CD4-positive, alpha-beta T cell (primary cell): ENCODE measurements at regions not wholly inside any gene's neighbourhood (a gene's known extent, or its start where the extent isn't known, plus 50 kb on each side); places are given as distances from the start of the nearest gene placed in this dataset.
A peak's percentile ranks its signal among the peaks of the same experiment; 100 is the strongest.

ENCODE experiments used
- ATAC-seq: fragments of 200-7000 bp; cut with Tn5 transposase; one replicate; pipeline ENCODE4 v1.10.0; 2022; ENCODE audit warnings: mild to moderate bottlenecking; ENCODE audit not compliant: poor library complexity
- CTCF ChIA-PET: fragments of 350-600 bp; sonication (Branson Sonifier 250); formaldehyde crosslinking; loops from one replicate; lab custom pipeline; 2021; ENCODE audit warnings: antibody characterized with exemption, inconsistent platforms; lab: Charles Lee
- POLR2A ChIA-PET: fragments of 350-600 bp; sonication (Branson Sonifier 250); formaldehyde crosslinking; loops from one replicate; lab custom pipeline; 2021; ENCODE audit warnings: antibody characterized with exemption, inconsistent platforms; lab: Charles Lee
- DNase-seq, 14 experiments: peaks; one replicate each; pipeline ENCODE4 v3.0.0-alpha.2; 2013 to 2020; ENCODE audit warnings: mixed read lengths in 2 of 14
- H3K27ac ChIP-seq, 2 donors: one replicate each; pipeline versions ENCODE4 v1.5.1 to v1.7.0; 2013; ENCODE audit warnings: low read length in 2 of 2, low read depth in 1 of 2, mild to moderate bottlenecking in 1 of 2
- H3K27me3 ChIP-seq, 2 experiments: 1 replicate in 1 of 2; 2 replicates in 1 of 2; pipeline versions ENCODE4 v1.6.1 to v1.7.0; 2013; ENCODE audit warnings: low read length in 2 of 2, control low read depth in 1 of 2, mild to moderate bottlenecking in 1 of 2, moderate library complexity in 1 of 2; ENCODE audit not compliant: insufficient read depth in 2 of 2, control insufficient read depth in 1 of 2
- H3K36me3 ChIP-seq: one replicate; pipeline ENCODE4 v1.6.1; 2013; ENCODE audit warnings: low read length, control low read depth; ENCODE audit not compliant: insufficient read depth
- H3K4me1 ChIP-seq: one replicate; pipeline ENCODE4 v1.6.1; 2013; ENCODE audit warnings: low read length, control low read depth; ENCODE audit not compliant: insufficient read depth
- H3K4me3 ChIP-seq: one replicate; pipeline ENCODE4 v1.5.1; 2013; ENCODE audit warnings: mild to moderate bottlenecking, low read length, moderate library complexity
- H3K9me3 ChIP-seq, 2 experiments: 1 replicate in 1 of 2; 2 replicates in 1 of 2; pipeline versions ENCODE4 v1.6.1 to v1.7.0; 2013; ENCODE audit warnings: low read length in 2 of 2, mild to moderate bottlenecking in 2 of 2, control low read depth in 1 of 2, moderate library complexity in 1 of 2; ENCODE audit not compliant: control insufficient read depth in 1 of 2, insufficient read depth in 1 of 2
- H3K27ac Mint-ChIP-seq: one replicate; pipeline ENCODE4 v1.8.0; 2020; ENCODE audit warnings: mixed read lengths
- H3K27me3 Mint-ChIP-seq: one replicate; pipeline ENCODE4 v1.8.0; 2021; ENCODE audit warnings: mixed read lengths
- H3K36me3 Mint-ChIP-seq: one replicate; pipeline ENCODE4 v1.8.0; 2021; ENCODE audit warnings: low read depth, mixed read lengths
- H3K4me1 Mint-ChIP-seq: one replicate; pipeline ENCODE4 v1.8.0; 2021; ENCODE audit warnings: low read depth, mixed read lengths
- H3K4me3 Mint-ChIP-seq: one replicate; pipeline ENCODE4 v1.8.0; 2020; ENCODE audit warnings: mild to moderate bottlenecking, mixed read lengths
- H3K9me3 Mint-ChIP-seq: one replicate; pipeline ENCODE4 v1.8.0; 2020; ENCODE audit warnings: mixed read lengths
- intact Hi-C, 2 experiments: fragments of 100-400 bp; cut with DNase I in 1 of 2; cut with micrococcal nuclease in 1 of 2; formaldehyde crosslinking; loops; one replicate each; pipeline versions ENCODE4 v1.15.1 to v1.9.0; 2023 to 2025; cut with DNase I, micrococcal nuclease
- TF ChIP-seq, protein P1 (sequence below): fragments of 200-600 bp; IDR thresholded peaks from one replicate; pipeline ENCODE4 v1.8.0; 2022; ENCODE audit warnings: antibody characterized with exemption, mild to moderate bottlenecking

DNA sequence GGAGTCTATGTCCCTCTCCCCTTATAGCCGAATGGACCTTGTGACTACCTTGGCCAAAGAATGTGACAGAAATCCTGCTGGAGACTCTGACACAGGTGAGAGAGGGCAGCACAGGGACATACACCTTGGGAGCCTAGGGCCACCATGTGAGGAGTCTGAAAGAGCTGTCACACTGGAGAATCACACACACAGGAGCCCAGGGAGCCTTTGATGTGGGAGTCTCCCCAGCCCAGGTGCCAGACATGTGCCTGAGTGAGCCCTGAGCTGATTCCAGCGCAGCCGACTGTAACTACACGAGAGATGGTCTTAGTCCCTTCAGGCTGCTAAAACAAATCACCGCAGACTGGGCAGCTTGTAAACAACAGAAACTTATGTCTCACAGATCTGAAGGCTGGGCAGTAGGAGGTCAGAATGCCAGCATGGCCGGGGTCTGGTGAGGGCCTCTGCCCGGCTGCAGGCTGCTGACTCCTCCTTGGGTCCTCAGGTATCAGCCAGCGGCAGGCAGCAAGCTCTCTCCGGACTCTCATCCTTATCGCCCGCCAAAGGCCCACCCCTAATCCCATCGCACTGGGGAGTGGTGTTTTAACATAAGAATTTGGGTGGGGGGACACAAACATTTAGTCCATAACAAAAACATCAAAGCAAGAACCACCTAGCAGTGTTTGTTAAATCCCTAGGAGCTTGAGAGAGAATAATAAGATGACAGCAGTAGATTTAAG is 63.8 kb upstream of the GPR45 start:
- no peak overlapping the region for H3K27ac Mint-ChIP-seq
- H3K4me3 ChIP-seq = no peak overlapping the region
- no peaks in the 10 kb centered on the region for H3K9me3 ChIP-seq
- intact Hi-C loops = no loop called here
- H3K4me3 Mint-ChIP-seq = no peak overlapping the region
- ChIA-PET POLR2A (no interaction called here), CTCF (no interaction called here)
- H3K4me1 ChIP-seq = no peaks in the 10 kb centered on the region
- no peak overlapping the region for H3K27ac ChIP-seq
- no peaks in the 10 kb centered on the region for H3K4me1 Mint-ChIP-seq
- H3K27me3 ChIP-seq = peaks cover 5 to 12% of the 10 kb centered on the region in 2 experiments
- no peaks in the 10 kb centered on the region for H3K36me3 Mint-ChIP-seq
- peaks cover 52% of the 10 kb centered on the region for H3K27me3 Mint-ChIP-seq
- no peaks in the 10 kb centered on the region for H3K9me3 Mint-ChIP-seq
- TF ChIP-seq, protein P1, sequence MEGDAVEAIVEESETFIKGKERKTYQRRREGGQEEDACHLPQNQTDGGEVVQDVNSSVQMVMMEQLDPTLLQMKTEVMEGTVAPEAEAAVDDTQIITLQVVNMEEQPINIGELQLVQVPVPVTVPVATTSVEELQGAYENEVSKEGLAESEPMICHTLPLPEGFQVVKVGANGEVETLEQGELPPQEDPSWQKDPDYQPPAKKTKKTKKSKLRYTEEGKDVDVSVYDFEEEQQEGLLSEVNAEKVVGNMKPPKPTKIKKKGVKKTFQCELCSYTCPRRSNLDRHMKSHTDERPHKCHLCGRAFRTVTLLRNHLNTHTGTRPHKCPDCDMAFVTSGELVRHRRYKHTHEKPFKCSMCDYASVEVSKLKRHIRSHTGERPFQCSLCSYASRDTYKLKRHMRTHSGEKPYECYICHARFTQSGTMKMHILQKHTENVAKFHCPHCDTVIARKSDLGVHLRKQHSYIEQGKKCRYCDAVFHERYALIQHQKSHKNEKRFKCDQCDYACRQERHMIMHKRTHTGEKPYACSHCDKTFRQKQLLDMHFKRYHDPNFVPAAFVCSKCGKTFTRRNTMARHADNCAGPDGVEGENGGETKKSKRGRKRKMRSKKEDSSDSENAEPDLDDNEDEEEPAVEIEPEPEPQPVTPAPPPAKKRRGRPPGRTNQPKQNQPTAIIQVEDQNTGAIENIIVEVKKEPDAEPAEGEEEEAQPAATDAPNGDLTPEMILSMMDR = no peak
- no peak for DNase-seq
- H3K36me3 ChIP-seq = no peaks in the 10 kb centered on the region
- no peak for ATAC-seq

DNA sequence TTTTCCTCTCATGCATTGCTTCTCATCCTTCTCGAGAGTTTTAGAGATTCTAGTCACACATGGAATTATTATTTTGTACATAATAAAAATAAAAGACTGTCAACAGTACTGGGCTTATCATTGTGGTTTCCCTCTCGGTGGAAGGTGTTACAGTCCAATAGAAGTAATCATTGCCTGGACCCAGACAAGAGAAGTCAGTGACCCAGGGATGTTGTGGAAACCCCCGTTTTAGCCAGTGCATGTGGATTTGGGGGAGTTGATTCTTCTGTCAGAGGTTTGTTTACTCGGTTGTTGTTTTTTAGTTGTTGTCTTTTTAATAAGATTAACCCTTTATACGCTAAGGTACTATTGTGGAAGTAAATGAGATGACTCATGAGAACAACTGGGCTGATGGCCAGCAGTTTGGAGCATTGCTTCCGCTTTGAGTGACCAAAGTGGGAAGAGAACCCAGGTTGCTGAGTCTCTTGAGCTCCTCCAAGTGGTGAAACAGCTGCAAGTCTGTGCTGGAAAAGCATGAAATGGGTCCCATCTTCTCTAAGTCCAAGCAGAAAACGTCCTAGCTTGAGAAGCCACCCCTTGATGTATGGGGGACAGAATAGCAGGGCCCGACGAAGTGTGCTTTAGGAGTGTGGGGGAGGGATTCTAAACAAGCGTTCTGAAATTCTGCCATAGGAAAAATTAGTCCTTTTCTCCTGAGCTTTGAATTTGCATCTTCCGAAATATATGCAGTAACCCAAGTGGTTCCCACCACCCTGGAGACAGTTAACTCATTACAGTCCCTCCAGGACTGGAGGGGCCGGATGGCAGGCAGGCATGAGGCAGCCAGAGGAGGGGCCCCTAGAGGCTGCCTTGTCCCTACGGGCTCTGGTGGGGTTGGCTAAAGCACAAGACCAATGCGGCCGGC is 61.8 kb upstream of the GPR45 start:
- intact Hi-C loops = no loop called here
- DNase-seq = peak in 3 of 14 experiments; percentile 4 to 11 (median 8)
- Mint-ChIP-seq H3K9me3 (no peaks in the 10 kb centered on the region), H3K36me3 (no peaks in the 10 kb centered on the region), H3K27ac (no peak overlapping the region), H3K4me1 (no peaks in the 10 kb centered on the region), H3K4me3 (no peak overlapping the region), H3K27me3 (peaks cover 33% of the 10 kb centered on the region)
- Histone ChIP-seq H3K9me3 (no peaks in the 10 kb centered on the region), H3K27ac (no peak overlapping the region), H3K4me3 (no peak overlapping the region), H3K27me3 (peaks cover 4 to 5% of the 10 kb centered on the region in 2 experiments), H3K36me3 (no peaks in the 10 kb centered on the region), H3K4me1 (no peaks in the 10 kb centered on the region)
- no peak for ATAC-seq
- POLR2A ChIA-PET = no interaction called here
- TF ChIP-seq, protein P1 = no peak
- CTCF ChIA-PET = no interaction called here

DNA sequence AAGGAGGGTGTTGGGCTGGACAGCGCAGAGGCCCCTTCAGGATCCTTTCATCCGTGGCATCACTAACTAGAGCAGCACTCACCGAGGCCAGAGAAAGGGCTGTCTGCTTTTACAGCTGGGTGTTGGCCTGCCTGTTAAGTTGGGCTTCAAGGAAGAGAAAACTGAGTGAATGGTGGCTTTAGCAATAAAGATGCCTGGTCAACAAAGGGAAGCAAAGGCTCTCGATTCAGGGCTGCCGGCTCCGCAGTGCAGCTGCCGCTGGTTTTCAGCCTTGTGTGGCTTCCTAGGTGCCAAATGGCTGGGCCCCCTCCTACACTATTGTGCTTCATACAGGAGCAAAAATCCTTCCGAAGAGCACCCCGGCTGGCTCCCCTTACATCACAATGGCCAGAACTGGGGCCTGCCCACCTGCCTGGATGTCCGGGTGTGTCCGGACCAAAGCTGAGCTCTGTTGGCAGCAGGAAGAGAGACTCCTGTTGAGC is 61.0 kb upstream of the GPR45 start:
- ATAC-seq (no peak), DNase-seq (no peak)
- no peak overlapping the region for H3K27ac Mint-ChIP-seq
- no peak overlapping the region for H3K4me3 Mint-ChIP-seq
- H3K4me1 ChIP-seq = no peaks in the 10 kb centered on the region
- H3K9me3 Mint-ChIP-seq = no peaks in the 10 kb centered on the region
- H3K27me3 ChIP-seq = peaks cover 2 to 5% of the 10 kb centered on the region in 2 experiments
- H3K36me3 ChIP-seq = no peaks in the 10 kb centered on the region
- H3K27ac ChIP-seq = no peak overlapping the region
- no peaks in the 10 kb centered on the region for H3K9me3 ChIP-seq
- no peak overlapping the region for H3K4me3 ChIP-seq
- intact Hi-C loops = no loop called here
- no peaks in the 10 kb centered on the region for H3K36me3 Mint-ChIP-seq
- ChIA-PET CTCF (no interaction called here), POLR2A (no interaction called here)
- no peaks in the 10 kb centered on the region for H3K4me1 Mint-ChIP-seq
- H3K27me3 Mint-ChIP-seq = peaks cover 25% of the 10 kb centered on the region
- TF ChIP-seq, protein P1 = no peak
